ENCODE measurements at regions not wholly inside any gene's neighbourhood (a gene's known extent, or its start where the extent isn't known, plus 50 kb on each side); places are given as distances from the start of the nearest gene placed in this dataset.
"Not testable (repeated sequence)": the region's sequence is repeated elsewhere in the genome, so short reads cannot be mapped to it uniquely, and the experiment has no call there.

DNA sequence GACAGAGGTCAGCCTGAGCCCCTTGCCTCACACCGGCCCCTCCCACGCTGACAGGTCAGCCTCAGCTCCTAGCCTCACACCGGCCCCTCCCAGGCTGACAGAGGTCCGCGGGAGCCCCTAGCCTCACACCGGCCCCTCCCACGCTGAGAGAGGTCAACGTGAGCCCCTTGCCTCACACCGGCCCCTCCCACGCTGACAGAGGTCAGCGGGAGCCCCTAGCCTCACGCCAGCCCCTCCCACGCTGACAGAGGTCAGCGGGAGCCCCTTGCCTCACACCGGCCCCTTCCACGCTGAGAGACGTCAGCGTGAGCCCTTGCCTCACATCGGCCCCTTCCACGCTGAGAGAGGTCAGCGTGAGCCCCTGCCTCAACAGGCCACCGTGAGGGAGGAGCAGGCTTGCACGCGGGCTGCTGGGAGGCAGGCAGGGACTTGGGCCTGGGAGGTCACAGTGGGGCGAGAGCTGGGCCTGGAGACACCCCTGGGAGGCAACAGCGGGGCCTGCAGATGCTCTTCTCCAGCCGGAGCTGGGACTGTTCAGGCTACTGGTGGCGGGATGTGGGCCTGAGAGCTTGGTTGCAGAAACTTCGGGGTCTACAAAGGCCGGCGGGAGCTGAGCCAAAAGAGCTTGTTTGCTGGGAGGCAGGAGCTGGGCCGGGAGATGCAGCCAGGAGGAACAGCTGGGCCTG is 356.4 kb downstream of the ZNF37A start:
- H3K4me3 ChIP-seq, H3K27ac ChIP-seq: not testable (repeated sequence)

DNA sequence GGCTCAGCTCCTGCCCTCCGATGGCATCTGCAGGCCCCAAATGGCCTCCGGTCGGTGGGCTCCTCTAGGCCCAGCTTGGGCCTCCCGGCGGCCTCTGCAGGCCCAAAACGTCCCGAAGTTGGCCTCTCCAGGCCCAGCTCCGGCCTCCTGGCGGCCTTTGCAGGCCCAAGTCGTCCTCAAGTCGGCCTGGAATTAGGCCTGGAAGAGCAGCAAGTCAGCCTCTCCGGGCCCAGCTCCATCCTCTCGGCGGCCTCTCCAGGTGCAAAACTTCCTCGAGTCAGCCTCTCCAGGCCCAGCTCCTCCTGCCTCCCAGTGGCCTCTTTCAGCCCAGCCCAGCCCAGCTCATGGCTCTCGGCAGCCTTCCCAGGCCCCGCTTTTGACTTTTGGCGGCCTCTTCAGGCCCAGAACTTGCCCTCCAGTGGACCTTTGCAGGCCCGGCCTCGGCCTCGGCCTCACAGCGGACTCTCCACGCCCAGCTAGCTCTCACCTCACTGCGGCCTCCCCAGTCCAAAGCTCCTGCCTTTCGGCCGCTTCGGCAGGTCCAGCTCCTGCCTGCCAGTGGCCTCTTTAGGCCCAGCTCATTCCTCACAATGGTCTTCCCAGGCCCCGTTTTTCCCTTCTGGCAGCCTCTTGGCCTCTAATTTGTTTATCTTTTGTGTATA is 357.3 kb downstream of the ZNF37A start:
- not testable (repeated sequence) for H3K4me3 ChIP-seq, H3K27ac ChIP-seq

Data from skin epidermis (tissue), 12 donors.